Neutrophil (primary cell): ENCODE measurements at regions not wholly inside any gene's neighbourhood (a gene's known extent, or its start where the extent isn't known, plus 50 kb on each side); places are given as distances from the start of the nearest gene placed in this dataset.
"Not testable (repeated sequence)": the region's sequence is repeated elsewhere in the genome, so short reads cannot be mapped to it uniquely, and the experiment has no call there.

ENCODE experiments used
- H3K27ac ChIP-seq: fragments of 200-600 bp; sonication (generic); 2 replicates; pipeline ENCODE4 v1.5.1; 2016; ENCODE audit warnings: mild to moderate bottlenecking, moderate library complexity
- H3K27me3 ChIP-seq: fragments of 200-600 bp; sonication (generic); 2 replicates; pipeline ENCODE4 v1.6.0; 2016; ENCODE audit warnings: mild to moderate bottlenecking
- H3K36me3 ChIP-seq: fragments of 200-600 bp; sonication (generic); 2 replicates; pipeline ENCODE4 v1.5.1; 2017
- H3K4me1 ChIP-seq, 2 experiments: fragments of 200-600 bp in 1 of 2; sonication (generic) in 1 of 2; 1 replicate in 1 of 2; 2 replicates in 1 of 2; pipeline versions ENCODE4 v1.5.1 to v1.6.1; 2013 to 2016; ENCODE audit warnings: low read depth in 1 of 2, low read length in 1 of 2, mild to moderate bottlenecking in 1 of 2, moderate library complexity in 1 of 2; ENCODE audit not compliant: control insufficient read depth in 1 of 2, insufficient read depth in 1 of 2
- H3K4me3 ChIP-seq, 2 experiments: fragments of 200-600 bp in 1 of 2; sonication (generic) in 1 of 2; 1 replicate in 1 of 2; 2 replicates in 1 of 2; pipeline ENCODE4 v1.5.1; 2013 to 2016; ENCODE audit warnings: low read depth in 1 of 2, low read length in 1 of 2, mild to moderate bottlenecking in 1 of 2, moderate library complexity in 1 of 2
- H3K9me3 ChIP-seq: fragments of 200-600 bp; sonication (generic); 2 replicates; pipeline ENCODE4 v1.5.1; 2016
- CTCF ChIP-seq: fragments of 200-600 bp; sonication (generic); IDR thresholded peaks from 2 replicates; pipeline ENCODE4 v1.5.1; 2016; ENCODE audit warnings: antibody characterized with exemption

- Histone ChIP-seq H3K36me3 (no peaks in the 10 kb centered on the region), H3K27ac (no peak overlapping the region)
- no peak for TF ChIP-seq CTCF
Observed at GRCh38 chr12:46657453-46658411, 168.1 kb downstream of the SLC38A4 start.

DNA sequence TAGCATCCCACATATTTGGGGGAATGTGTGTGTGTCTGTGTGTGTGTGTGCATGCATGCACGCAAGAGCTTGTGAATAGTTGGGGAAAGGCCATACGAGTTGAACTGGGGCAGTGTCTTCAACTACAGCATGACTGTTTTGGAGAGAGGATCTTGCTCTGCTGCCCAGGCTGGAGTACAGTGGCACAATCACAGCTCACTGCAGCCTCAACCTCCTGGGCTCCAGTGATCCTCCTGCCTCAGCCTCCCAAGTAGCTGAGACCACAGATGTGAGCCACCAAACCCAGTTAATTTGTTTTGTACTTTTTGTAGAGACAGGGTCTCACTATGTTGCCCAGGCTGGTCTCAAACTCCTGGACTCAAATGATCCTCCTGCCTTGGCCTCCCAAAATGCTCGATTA lies 169.8 kb downstream of the SLC38A4 start:
- H3K9me3 ChIP-seq, H3K4me3 ChIP-seq, H3K27me3 ChIP-seq, H3K36me3 ChIP-seq, H3K27ac ChIP-seq: not testable (repeated sequence)
- H3K4me1 ChIP-seq = peaks cover 22 to 24% of the 10 kb centered on the region in 2 experiments

More at GRCh38 chr12:46657453-46658411, 168.1 kb downstream of the SLC38A4 start:
- Histone ChIP-seq H3K27me3 (no peaks in the 10 kb centered on the region), H3K9me3 (no peaks in the 10 kb centered on the region), H3K4me3 (no peak overlapping the region), H3K4me1 (peaks cover 30 to 31% of the 10 kb centered on the region in 2 experiments)

- peaks cover 8 to 10% of the 10 kb centered on the region in 2 experiments for H3K4me1 ChIP-seq
- TF ChIP-seq CTCF = no peak
- no peaks in the 10 kb centered on the region for H3K27me3 ChIP-seq
- no peak overlapping the region for H3K27ac ChIP-seq
- H3K9me3 ChIP-seq = no peaks in the 10 kb centered on the region
- no peak overlapping the region for H3K4me3 ChIP-seq
- H3K36me3 ChIP-seq = no peaks in the 10 kb centered on the region
Observed at GRCh38 chr12:46653311-46653710, 172.5 kb downstream of the SLC38A4 start.

GRCh38 chr12:46652692-46653091 lies 173.1 kb downstream of the SLC38A4 start:
- Histone ChIP-seq H3K4me1 (peaks cover 8 to 10% of the 10 kb centered on the region in 2 experiments), H3K9me3 (no peaks in the 10 kb centered on the region), H3K4me3 (no peak overlapping the region), H3K27me3 (no peaks in the 10 kb centered on the region), H3K36me3 (no peaks in the 10 kb centered on the region), H3K27ac (no peak overlapping the region)
- TF ChIP-seq CTCF = no peak

DNA sequence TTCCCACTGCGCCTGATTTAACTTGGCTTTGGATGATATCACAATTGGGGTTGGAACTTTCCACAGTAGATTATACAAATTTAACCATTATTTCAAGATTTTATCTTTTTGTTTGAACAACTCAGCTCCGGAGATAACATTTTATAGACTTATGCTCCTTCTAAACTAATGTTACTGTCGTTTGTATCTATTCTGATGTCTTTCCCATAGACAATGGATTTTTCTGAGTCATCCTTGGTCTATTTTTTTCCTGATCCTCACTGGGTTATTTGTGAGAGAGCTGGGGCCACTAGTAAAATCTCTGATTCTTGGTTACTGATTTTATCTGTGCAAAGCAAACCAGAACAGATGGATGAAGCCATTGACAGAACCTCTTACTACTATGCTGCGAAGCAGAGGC lies 175.1 kb downstream of the SLC38A4 start:
- Histone ChIP-seq H3K4me1 (peaks cover 8 to 10% of the 10 kb centered on the region in 2 experiments), H3K36me3 (no peaks in the 10 kb centered on the region), H3K27me3 (no peaks in the 10 kb centered on the region), H3K4me3 (no peak overlapping the region), H3K27ac (no peak overlapping the region), H3K9me3 (no peaks in the 10 kb centered on the region)
- no peak for TF ChIP-seq CTCF

GRCh38 chr12:46649433-46649832 lies 176.4 kb downstream of the SLC38A4 start:
- H3K36me3 ChIP-seq = no peaks in the 10 kb centered on the region
- no peaks in the 10 kb centered on the region for H3K9me3 ChIP-seq
- H3K27me3 ChIP-seq = no peaks in the 10 kb centered on the region
- no peak for TF ChIP-seq CTCF
- H3K27ac ChIP-seq = no peak overlapping the region
- peaks cover under 1 to 2% of the 10 kb centered on the region in 2 experiments for H3K4me1 ChIP-seq
- no peak overlapping the region for H3K4me3 ChIP-seq
